GM12873 (cell line): ENCODE measurements at regions not wholly inside any gene's neighbourhood (a gene's known extent, or its start where the extent isn't known, plus 50 kb on each side); places are given as distances from the start of the nearest gene placed in this dataset.

Source experiments
- CTCF ChIP-seq: IDR thresholded peaks from 2 replicates; pipeline ENCODE4 v1.5.1; 2012; ENCODE audit warnings: low read depth, mild to moderate bottlenecking, moderate library complexity, low read length, control low read depth; ENCODE audit not compliant: insufficient read depth; ENCODE audit errors: missing control alignments

DNA sequence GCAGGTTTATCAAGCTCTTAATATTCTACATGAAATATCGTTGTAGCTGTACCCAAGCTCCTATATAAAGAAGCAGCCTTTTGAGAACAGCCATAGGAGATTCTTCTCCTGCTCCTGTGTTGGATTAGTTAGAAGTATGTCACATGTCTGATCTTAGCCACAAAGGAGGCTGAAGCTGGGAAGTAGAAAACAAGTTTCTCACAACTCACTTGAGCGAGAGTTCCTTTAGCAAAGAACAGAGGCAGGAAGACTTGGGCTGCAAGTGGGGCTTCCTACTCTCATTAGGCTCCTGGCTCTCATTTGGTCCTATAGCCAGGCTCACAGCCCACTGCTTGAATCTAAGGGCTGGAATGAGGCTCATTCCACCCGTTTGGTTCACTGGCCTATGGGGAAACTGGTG is 281.9 kb downstream of the BTG1 start:
- no peak for TF ChIP-seq CTCF

- TF ChIP-seq CTCF = no peak
These were observed 284.1 kb downstream of the BTG1 start for GRCh38 chr12:91861554-91861953.

DNA sequence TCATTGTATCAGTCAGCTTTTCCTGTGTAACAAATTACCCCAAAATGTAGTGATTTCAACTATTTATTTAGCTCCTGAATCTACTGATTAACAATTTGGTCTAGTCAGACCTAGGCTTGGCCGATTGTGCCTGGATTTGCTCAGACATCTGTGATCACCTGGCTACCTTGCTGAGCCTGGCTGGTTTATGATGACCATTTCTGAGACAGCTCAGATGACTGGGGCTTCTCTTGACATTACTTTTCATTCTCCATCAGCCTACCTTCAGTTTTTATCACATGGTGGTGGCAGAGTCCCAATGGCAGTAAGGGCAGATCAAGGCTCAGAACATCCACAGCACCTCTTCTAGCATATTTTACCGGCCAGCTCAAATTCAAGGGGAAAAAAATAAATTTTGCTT is 286.3 kb downstream of the BTG1 start:
- TF ChIP-seq CTCF = no peak

- TF ChIP-seq CTCF = no peak
These were observed 287.7 kb downstream of the BTG1 start for GRCh38 chr12:91857813-91858542.

DNA sequence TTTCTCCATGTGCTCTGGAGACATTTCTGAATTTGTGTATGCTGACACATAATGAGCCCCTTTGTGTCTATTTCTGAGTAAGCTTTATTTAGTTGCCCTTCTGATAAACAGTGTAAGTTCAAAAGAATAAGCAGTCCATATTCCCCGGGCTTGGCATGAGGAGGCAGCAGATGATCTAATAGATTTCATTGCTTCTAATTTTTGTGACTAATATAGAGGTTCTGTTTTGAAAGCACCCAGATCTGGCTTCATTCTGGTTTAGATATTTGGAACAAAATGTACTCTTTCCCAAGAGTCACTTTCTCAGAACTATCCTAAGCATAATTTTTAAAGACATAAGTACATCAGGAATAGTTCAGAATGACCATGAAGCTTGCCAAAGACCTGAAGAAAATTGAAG is 290.9 kb downstream of the BTG1 start:
- TF ChIP-seq CTCF = no peak

DNA sequence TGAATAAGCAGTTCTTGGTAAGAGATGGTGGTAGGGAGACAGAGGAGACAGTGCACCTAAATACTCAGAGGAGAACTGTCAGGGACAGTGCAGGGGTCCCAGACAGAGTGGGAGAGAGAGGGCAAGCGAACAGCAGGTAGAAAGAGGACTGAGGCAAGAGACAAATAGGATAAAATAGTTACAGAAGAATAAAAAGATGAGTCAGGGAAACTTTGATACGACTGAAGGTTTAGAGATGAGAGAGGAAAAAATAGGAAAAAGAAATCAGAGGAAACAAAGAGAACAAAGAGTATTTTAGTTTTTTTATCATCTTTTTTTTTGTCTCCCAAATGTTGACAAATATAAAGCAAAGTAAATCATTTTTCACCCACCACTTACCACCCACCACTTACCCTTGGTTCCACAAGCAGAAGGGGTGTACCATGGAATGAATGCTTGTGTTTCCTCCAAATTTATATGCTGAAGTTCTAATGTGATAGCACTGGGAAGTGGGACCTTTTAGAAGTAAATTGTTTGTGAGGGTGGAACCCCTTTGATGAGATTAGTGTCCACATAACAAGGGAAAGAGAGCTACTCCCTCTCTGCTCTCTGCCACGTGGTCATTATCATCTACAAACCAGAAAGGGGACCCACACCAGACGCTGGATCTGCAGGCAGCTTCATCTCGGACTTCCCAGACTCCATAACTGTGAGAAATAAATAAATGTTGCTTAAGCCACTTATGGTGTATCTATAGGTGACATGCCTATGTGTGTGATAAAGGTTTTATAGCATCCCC is 292.1 kb downstream of the BTG1 start:
- TF ChIP-seq CTCF = no peak

DNA sequence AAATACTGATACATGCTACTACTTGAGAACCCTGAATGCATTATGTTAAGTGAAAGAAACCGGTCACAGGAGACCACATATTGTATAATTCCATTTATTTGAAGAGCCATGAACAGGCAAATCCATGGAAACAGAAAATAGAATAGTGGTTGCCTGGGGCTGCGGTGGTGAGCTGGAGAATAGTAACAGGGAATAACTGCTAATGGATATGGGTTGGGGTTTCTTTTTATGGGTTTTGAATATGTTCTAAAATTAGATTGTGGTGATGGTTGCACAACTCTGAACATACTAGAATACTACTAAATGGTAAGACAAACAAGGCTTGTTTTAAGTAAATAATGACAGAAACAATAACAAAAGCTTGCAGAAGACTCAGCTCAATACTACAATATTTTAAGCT is 293.0 kb downstream of the BTG1 start:
- no peak for TF ChIP-seq CTCF
